Astrocyte of the cerebellum (primary cell): ENCODE measurements at regions not wholly inside any gene's neighbourhood (a gene's known extent, or its start where the extent isn't known, plus 50 kb on each side); places are given as distances from the start of the nearest gene placed in this dataset.

ENCODE experiments used
- DNase-seq: peaks from one replicate; pipeline ENCODE4 v3.0.0-alpha.2; 2011; ENCODE audit warnings: low read depth
- H3K4me3 ChIP-seq: 2 replicates; pipeline ENCODE4 v1.5.1; 2011; ENCODE audit warnings: mild to moderate bottlenecking, low read depth, low read length, moderate library complexity
- CTCF ChIP-seq: IDR thresholded peaks from 2 replicates; pipeline ENCODE4 v1.5.1; 2012; ENCODE audit warnings: low read length, low read depth, moderate library complexity, mild to moderate bottlenecking; ENCODE audit errors: missing control alignments
- in situ Hi-C: cut with HindIII; loops from 2 replicates; pipeline ENCODE4 v1.10.0; 2017; ENCODE audit warnings: low sequenced_read_pairs

- H3K4me3 ChIP-seq = no peak overlapping the region
- in situ Hi-C loops = no loop called here
- TF ChIP-seq CTCF = no peak
- DNase-seq = no peak
These were observed 61.3 kb downstream of the ARF6 start for GRCh38 chr14:49954171-49954631.

- no peak for DNase-seq
- in situ Hi-C loops = no loop called here
- no peak overlapping the region for H3K4me3 ChIP-seq
- no peak for TF ChIP-seq CTCF
These were observed 62.1 kb downstream of the ARF6 start for GRCh38 chr14:49955024-49955423.

GRCh38 chr14:49957089-49957852 is 64.4 kb downstream of the ARF6 start:
- DNase-seq = no peak
- H3K4me3 ChIP-seq = no peak overlapping the region
- in situ Hi-C loops = no loop called here
- TF ChIP-seq CTCF = no peak

GRCh38 chr14:49959822-49960408 is 67.0 kb downstream of the ARF6 start:
- DNase-seq = no peak
- no peak for TF ChIP-seq CTCF
- in situ Hi-C loops = no loop called here
- no peak overlapping the region for H3K4me3 ChIP-seq

- no peak for TF ChIP-seq CTCF
- in situ Hi-C loops = no loop called here
- no peak for DNase-seq
- H3K4me3 ChIP-seq = no peak overlapping the region
These were observed 67.6 kb downstream of the ARF6 start for GRCh38 chr14:49960453-49960852.

- TF ChIP-seq CTCF = no peak
- DNase-seq = no peak
- no peak overlapping the region for H3K4me3 ChIP-seq
- in situ Hi-C loops = no loop called here
These were observed 68.7 kb downstream of the ARF6 start for GRCh38 chr14:49961270-49962222.
